NCI-H2196 (cell line): ENCODE measurements at regions not wholly inside any gene's neighbourhood (a gene's known extent, or its start where the extent isn't known, plus 50 kb on each side); places are given as distances from the start of the nearest gene placed in this dataset.
A peak's percentile ranks its signal among the peaks of the same experiment; 100 is the strongest.
"Not testable (repeated sequence)": the region's sequence is repeated elsewhere in the genome, so short reads cannot be mapped to it uniquely, and the experiment has no call there.

Experiments used
- DNase-seq: peaks from one replicate; lab custom pipeline; 2025; ENCODE audit not compliant: unreplicated experiment; lab: John Stamatoyannopoulos, UW

GRCh38 chr4:124070688-124071484 is 641.6 kb downstream of the ANKRD50 start:
- DNase-seq = no peak

GRCh38 chr4:124075276-124075675 is 637.3 kb downstream of the ANKRD50 start:
- not testable (repeated sequence) for DNase-seq

- DNase-seq = no peak
These were observed 633.3 kb downstream of the ANKRD50 start for GRCh38 chr4:124079174-124079780.

- no peak for DNase-seq
These were observed 628.8 kb downstream of the ANKRD50 start for GRCh38 chr4:124083711-124084110.

- DNase-seq = no peak
These were observed 626.9 kb downstream of the ANKRD50 start for GRCh38 chr4:124085561-124086180.

GRCh38 chr4:124090021-124090420 is 622.5 kb downstream of the ANKRD50 start:
- DNase-seq = no peak

GRCh38 chr4:124092101-124092500 is 620.4 kb downstream of the ANKRD50 start:
- DNase-seq = no peak

GRCh38 chr4:124092541-124092984 is 620.0 kb downstream of the ANKRD50 start:
- DNase-seq = peak; percentile 0

- DNase-seq = no peak
These were observed 616.9 kb downstream of the ANKRD50 start for GRCh38 chr4:124095621-124096020.

- no peak for DNase-seq
These were observed 616.2 kb downstream of the ANKRD50 start for GRCh38 chr4:124096290-124096689.

GRCh38 chr4:124097447-124097846 is 615.1 kb downstream of the ANKRD50 start:
- no peak for DNase-seq

- no peak for DNase-seq
These were observed 608.4 kb downstream of the ANKRD50 start for GRCh38 chr4:124104101-124104500.

GRCh38 chr4:124104628-124105027 is 607.9 kb downstream of the ANKRD50 start:
- DNase-seq = no peak

GRCh38 chr4:124105212-124105611 is 607.3 kb downstream of the ANKRD50 start:
- no peak for DNase-seq

GRCh38 chr4:124111411-124111810 is 601.1 kb downstream of the ANKRD50 start:
- DNase-seq = no peak

- DNase-seq = peak; percentile 13
These were observed 600.6 kb downstream of the ANKRD50 start for GRCh38 chr4:124111922-124112321.

GRCh38 chr4:124118061-124118460 is 594.5 kb downstream of the ANKRD50 start:
- no peak for DNase-seq

- peak; percentile 1 for DNase-seq
These were observed 591.0 kb downstream of the ANKRD50 start for GRCh38 chr4:124121461-124121971.

GRCh38 chr4:124123181-124123580 is 589.4 kb downstream of the ANKRD50 start:
- DNase-seq = no peak

- no peak for DNase-seq
These were observed 588.8 kb downstream of the ANKRD50 start for GRCh38 chr4:124123721-124124120.

- DNase-seq = not testable (repeated sequence)
These were observed 581.2 kb downstream of the ANKRD50 start for GRCh38 chr4:124131324-124131723.

- DNase-seq = no peak
These were observed 580.4 kb downstream of the ANKRD50 start for GRCh38 chr4:124132161-124132560.
